AG04450 (cell line): ENCODE measurements at regions not wholly inside any gene's neighbourhood (a gene's known extent, or its start where the extent isn't known, plus 50 kb on each side); places are given as distances from the start of the nearest gene placed in this dataset.

Experiments
- CTCF ChIA-PET: fragments of 300-600, 350-600 bp; formaldehyde crosslinking; extraction: SDS; loops from one replicate; lab custom pipeline; 2022; ENCODE audit warnings: antibody characterized with exemption, inconsistent platforms; lab: Charles Lee
- POLR2A ChIA-PET: fragments of 350-600 bp; formaldehyde crosslinking; extraction: SDS; loops from one replicate; lab custom pipeline; 2021; ENCODE audit warnings: antibody characterized with exemption, inconsistent platforms; lab: Yijun Ruan, JAX
- DNase-seq: peaks from one replicate; pipeline ENCODE4 v3.0.0-alpha.2; 2011; ENCODE audit warnings: low read depth, low spot score
- H3K27ac ChIP-seq: one replicate; pipeline ENCODE4 v1.5.1; 2012; ENCODE audit warnings: low read depth, low read length, control low read depth
- H3K27me3 ChIP-seq: one replicate; pipeline ENCODE4 v1.6.0; 2012; ENCODE audit warnings: low read length; ENCODE audit not compliant: control insufficient read depth, insufficient read depth
- H3K4me3 ChIP-seq: 2 replicates; pipeline ENCODE4 v1.5.1; 2011; ENCODE audit warnings: mild to moderate bottlenecking, low read depth, low read length, control low read depth
- H3K9me3 ChIP-seq: 2 replicates; pipeline ENCODE4 v1.5.1; 2012; ENCODE audit warnings: low read length; ENCODE audit not compliant: control insufficient read depth, insufficient read depth
- CTCF ChIP-seq: IDR thresholded peaks from 2 replicates; pipeline ENCODE4 v1.5.1; 2011; ENCODE audit warnings: low read depth, low read length, control low read depth, inconsistent platforms

- ChIA-PET CTCF (no interaction called here), POLR2A (no interaction called here)
- Histone ChIP-seq H3K4me3 (no peak overlapping the region), H3K27ac (no peak overlapping the region), H3K9me3 (no peaks in the 10 kb centered on the region), H3K27me3 (no peaks in the 10 kb centered on the region)
- no peak for DNase-seq
- TF ChIP-seq CTCF: no peak
These were observed 180.8 kb upstream of the PLN start for GRCh38 chr6:118367314-118367713.

- no peak for DNase-seq
- ChIA-PET CTCF (no interaction called here), POLR2A (no interaction called here)
- TF ChIP-seq CTCF: no peak
- Histone ChIP-seq H3K4me3 (no peak overlapping the region), H3K9me3 (no peaks in the 10 kb centered on the region), H3K27me3 (no peaks in the 10 kb centered on the region), H3K27ac (no peak overlapping the region)
These were observed 177.4 kb upstream of the PLN start for GRCh38 chr6:118370722-118371121.

GRCh38 chr6:118371955-118372354, 176.1 kb upstream of the PLN start:
- POLR2A ChIA-PET: no interaction called here
- no peak for DNase-seq
- Histone ChIP-seq H3K9me3 (no peaks in the 10 kb centered on the region), H3K4me3 (no peak overlapping the region), H3K27me3 (no peaks in the 10 kb centered on the region), H3K27ac (no peak overlapping the region)
- CTCF ChIA-PET: no interaction called here
- TF ChIP-seq CTCF: no peak

- DNase-seq: no peak
- CTCF ChIA-PET: no interaction called here
These were observed 175.7 kb upstream of the PLN start for GRCh38 chr6:118372413-118372812.

More at GRCh38 chr6:118372413-118372812, 175.7 kb upstream of the PLN start:
- no peak overlapping the region for H3K4me3 ChIP-seq
- no peak overlapping the region for H3K27ac ChIP-seq
- POLR2A ChIA-PET: no interaction called here
- no peak for TF ChIP-seq CTCF
- H3K9me3 ChIP-seq: no peaks in the 10 kb centered on the region
- no peaks in the 10 kb centered on the region for H3K27me3 ChIP-seq
